Tibial nerve (tissue), 4 donors: ENCODE measurements at regions not wholly inside any gene's neighbourhood (a gene's known extent, or its start where the extent isn't known, plus 50 kb on each side); places are given as distances from the start of the nearest gene placed in this dataset.

Experiments used
- DNase-seq, 2 donors: peaks; one replicate each; pipeline ENCODE4 v3.0.0-alpha.2; 2019; ENCODE audit warnings: low spot score in 2 of 2
- H3K27ac ChIP-seq, 4 donors: fragments of 200-600 bp; sonication (generic) in 3 of 4; one replicate each; pipeline ENCODE4 v1.5.1; 2017 to 2019; ENCODE audit warnings: mild to moderate bottlenecking in 1 of 4
- H3K27me3 ChIP-seq, 2 donors: fragments of 200-600 bp; sonication (generic) in 1 of 2; one replicate each; pipeline versions ENCODE4 v1.5.1 to v1.6.0; 2017 to 2019
- H3K36me3 ChIP-seq, 3 donors: fragments of 200-600 bp; sonication (generic); one replicate each; pipeline ENCODE4 v1.5.1; 2018 to 2019
- H3K4me1 ChIP-seq, 4 donors: fragments of 200-600 bp; sonication (generic) in 3 of 4; one replicate each; pipeline ENCODE4 v1.5.1; 2017 to 2019
- H3K4me3 ChIP-seq, 4 donors: fragments of 200-600 bp; sonication (generic) in 3 of 4; one replicate each; pipeline ENCODE4 v1.5.1; 2017 to 2019; ENCODE audit warnings: mild to moderate bottlenecking in 1 of 4, moderate library complexity in 1 of 4
- H3K9me3 ChIP-seq, 4 donors: fragments of 200-600 bp; sonication (generic) in 3 of 4; one replicate each; pipeline ENCODE4 v1.5.1; 2017 to 2019
- EP300 ChIP-seq, 2 donors: sonication (generic); formaldehyde crosslinking; IDR thresholded peaks; one replicate each; pipeline ENCODE4 v1.6.1; 2017; ENCODE audit warnings: antibody characterized with exemption in 2 of 2, mild to moderate bottlenecking in 1 of 2
- POLR2A ChIP-seq, 2 donors: fragments of 450-650 bp; IDR thresholded peaks; one replicate each; pipeline ENCODE4 v1.6.1; 2017; ENCODE audit warnings: antibody characterized with exemption in 2 of 2, mild to moderate bottlenecking in 2 of 2, moderate library complexity in 2 of 2
- WGBS, 2 donors: methylation state at CpG; one replicate each; pipeline ENCODE4 v1.1.5; 2018; 5-methylcytosine and 5-hydroxymethylcytosine counted together
- TF ChIP-seq, protein P1 (sequence below), 5 experiments: fragments of 200-600 bp in 3 of 5; fragments of 450-650 bp in 2 of 5; sonication (generic) in 3 of 5; IDR thresholded peaks; one replicate each; pipeline ENCODE4 v1.5.1; 2016 to 2019; ENCODE audit warnings: antibody characterized with exemption in 5 of 5, mild to moderate bottlenecking in 3 of 5, moderate library complexity in 2 of 5

DNA sequence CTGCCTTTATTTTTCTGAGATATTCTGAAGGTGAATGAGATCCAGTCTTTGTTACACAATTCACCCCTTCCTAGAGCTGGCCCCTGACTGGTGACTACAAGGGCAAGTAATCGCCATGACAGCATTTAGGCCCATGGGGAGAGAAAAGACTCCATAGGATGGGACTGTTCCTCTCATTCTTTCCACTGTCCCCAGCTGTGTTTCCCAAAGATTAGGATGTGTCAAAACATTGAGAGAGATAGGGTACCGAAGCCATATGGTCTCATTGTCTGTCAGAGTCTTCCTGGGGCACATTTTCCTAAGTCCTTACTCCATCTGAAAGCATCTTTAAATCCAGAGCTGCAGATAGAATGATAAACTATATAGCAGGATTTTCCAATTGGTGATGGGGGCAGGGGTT is 423.5 kb downstream of the OMA1 start:
- H3K9me3 ChIP-seq: no peaks in the 10 kb centered on the region
- no peak overlapping the region for H3K27ac ChIP-seq
- H3K27me3 ChIP-seq: no peaks in the 10 kb centered on the region
- TF ChIP-seq POLR2A (IDR thresholded peaks at IDR 0.05) (no peak), EP300 (IDR thresholded peaks at IDR 0.05) (no peak)
- TF ChIP-seq, protein P1, sequence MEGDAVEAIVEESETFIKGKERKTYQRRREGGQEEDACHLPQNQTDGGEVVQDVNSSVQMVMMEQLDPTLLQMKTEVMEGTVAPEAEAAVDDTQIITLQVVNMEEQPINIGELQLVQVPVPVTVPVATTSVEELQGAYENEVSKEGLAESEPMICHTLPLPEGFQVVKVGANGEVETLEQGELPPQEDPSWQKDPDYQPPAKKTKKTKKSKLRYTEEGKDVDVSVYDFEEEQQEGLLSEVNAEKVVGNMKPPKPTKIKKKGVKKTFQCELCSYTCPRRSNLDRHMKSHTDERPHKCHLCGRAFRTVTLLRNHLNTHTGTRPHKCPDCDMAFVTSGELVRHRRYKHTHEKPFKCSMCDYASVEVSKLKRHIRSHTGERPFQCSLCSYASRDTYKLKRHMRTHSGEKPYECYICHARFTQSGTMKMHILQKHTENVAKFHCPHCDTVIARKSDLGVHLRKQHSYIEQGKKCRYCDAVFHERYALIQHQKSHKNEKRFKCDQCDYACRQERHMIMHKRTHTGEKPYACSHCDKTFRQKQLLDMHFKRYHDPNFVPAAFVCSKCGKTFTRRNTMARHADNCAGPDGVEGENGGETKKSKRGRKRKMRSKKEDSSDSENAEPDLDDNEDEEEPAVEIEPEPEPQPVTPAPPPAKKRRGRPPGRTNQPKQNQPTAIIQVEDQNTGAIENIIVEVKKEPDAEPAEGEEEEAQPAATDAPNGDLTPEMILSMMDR (IDR thresholded peaks at IDR 0.05): no peak
- H3K4me1 ChIP-seq: no peaks in the 10 kb centered on the region
- 83 to 91% methylated on average over 2 of the region's 2 CpGs for WGBS, 2 donors
- H3K36me3 ChIP-seq: no peaks in the 10 kb centered on the region
- no peak overlapping the region for H3K4me3 ChIP-seq
- no peak for DNase-seq

DNA sequence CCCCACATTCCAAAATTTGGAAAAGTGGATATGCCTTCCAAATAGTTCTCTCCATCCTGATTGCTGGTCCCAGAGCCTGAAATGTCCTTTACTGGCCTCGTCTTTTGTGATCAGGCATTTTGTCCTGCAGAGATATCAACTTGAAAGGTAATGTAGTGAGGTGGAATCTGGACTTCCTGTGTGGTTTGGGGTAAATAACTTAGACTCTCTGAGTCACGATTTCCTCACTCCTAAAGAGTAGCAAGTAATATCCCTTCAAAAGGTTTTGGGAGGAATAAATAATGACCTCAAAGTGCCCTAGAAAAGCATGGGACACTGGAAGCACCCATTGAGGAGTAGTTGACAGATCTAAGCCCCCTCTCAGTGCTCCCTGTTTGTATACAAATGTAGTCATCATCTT is 426.6 kb downstream of the OMA1 start:
- H3K9me3 ChIP-seq: no peaks in the 10 kb centered on the region
- H3K4me1 ChIP-seq: no peaks in the 10 kb centered on the region
- TF ChIP-seq, protein P1 (IDR thresholded peaks at IDR 0.05): no peak
- TF ChIP-seq POLR2A (IDR thresholded peaks at IDR 0.05) (no peak), EP300 (IDR thresholded peaks at IDR 0.05) (no peak)
- H3K27me3 ChIP-seq: no peaks in the 10 kb centered on the region
- DNase-seq: no peak
- H3K4me3 ChIP-seq: no peak overlapping the region
- H3K27ac ChIP-seq: no peak overlapping the region
- WGBS, 2 donors: 69 to 72% methylated on average over 2 of the region's 2 CpGs
- H3K36me3 ChIP-seq: no peaks in the 10 kb centered on the region

DNA sequence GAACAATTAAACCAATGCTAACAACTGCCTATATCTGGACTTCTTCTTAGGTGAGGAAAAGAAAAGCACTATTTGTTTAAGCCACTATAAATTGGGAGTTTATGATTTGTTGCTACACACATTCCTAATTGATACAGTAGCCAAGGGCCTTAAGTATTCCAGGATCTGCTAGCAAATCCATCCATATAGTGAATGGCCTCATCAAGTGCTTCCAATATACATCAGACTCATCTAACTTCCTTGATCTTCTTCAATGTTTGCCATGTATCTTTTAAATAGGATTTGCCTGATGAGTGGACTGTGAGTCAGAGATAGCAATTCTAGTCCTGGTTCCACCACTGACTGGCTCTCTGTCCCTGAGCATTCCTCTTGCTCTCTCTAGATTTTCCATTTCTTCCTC is 430.2 kb downstream of the OMA1 start:
- TF ChIP-seq EP300 (IDR thresholded peaks at IDR 0.05) (no peak), POLR2A (IDR thresholded peaks at IDR 0.05) (no peak)
- TF ChIP-seq, protein P1 (IDR thresholded peaks at IDR 0.05): no peak
- no peaks in the 10 kb centered on the region for H3K27me3 ChIP-seq
- H3K36me3 ChIP-seq: no peaks in the 10 kb centered on the region
- no peak overlapping the region for H3K4me3 ChIP-seq
- no peaks in the 10 kb centered on the region for H3K9me3 ChIP-seq
- no peak overlapping the region for H3K27ac ChIP-seq
- DNase-seq: no peak
- H3K4me1 ChIP-seq: no peaks in the 10 kb centered on the region

DNA sequence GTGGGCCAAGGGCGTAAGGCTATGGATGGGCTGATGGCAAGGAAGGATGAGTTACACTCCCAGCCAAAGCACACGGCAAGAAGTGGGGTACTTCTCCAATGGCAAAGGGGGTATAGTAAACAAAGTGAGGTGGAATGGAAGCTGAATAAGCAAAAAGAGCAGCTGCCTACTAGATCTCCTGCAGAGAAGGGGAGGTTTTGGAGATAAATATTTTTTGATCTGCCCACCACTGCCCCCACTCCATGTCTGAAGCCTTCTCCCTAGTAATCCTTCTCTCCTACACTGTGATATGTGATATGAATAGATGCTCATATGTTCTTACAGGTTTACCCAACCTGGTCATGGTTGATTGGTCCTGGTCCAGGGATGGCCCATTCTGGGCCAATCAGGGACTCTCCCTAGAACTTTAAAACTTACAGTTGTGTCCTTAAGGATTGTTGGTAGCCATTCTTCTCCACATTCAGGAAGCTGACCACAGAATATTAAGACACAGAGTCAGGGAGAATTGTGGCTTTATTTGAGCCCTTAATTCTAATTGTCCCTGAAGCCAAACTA is 436.8 kb downstream of the OMA1 start:
- Histone ChIP-seq H3K27ac (no peak overlapping the region), H3K27me3 (no peaks in the 10 kb centered on the region), H3K4me1 (no peaks in the 10 kb centered on the region), H3K9me3 (no peaks in the 10 kb centered on the region), H3K36me3 (no peaks in the 10 kb centered on the region), H3K4me3 (no peak overlapping the region)
- 88 to 90% methylated on average over 2 of the region's 2 CpGs for WGBS, 2 donors
- no peak for DNase-seq
- no peak for TF ChIP-seq EP300 (IDR thresholded peaks at IDR 0.05)

DNA sequence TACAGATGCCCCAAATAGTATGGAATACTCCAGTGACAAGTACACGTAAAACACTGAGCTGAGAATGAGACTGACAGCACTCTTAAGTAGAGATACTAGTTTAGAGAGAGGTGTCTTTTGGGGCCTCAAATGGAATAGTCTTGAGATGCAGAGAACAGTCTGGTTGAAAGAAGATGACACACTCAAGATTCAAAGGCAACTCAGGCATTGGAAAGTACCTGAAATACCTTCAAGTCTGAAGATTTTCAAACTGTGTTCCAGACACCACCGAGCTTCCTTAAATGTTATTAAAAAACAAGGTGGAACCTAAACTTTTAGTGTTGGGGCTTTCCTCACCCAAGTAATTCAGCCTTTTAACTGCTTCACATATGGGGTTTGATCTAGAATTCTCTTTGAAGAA is 437.7 kb downstream of the OMA1 start:
- no peaks in the 10 kb centered on the region for H3K9me3 ChIP-seq
- no peaks in the 10 kb centered on the region for H3K36me3 ChIP-seq
- TF ChIP-seq POLR2A (IDR thresholded peaks at IDR 0.05) (no peak), EP300 (IDR thresholded peaks at IDR 0.05) (no peak)
- TF ChIP-seq, protein P1 (IDR thresholded peaks at IDR 0.05): no peak
- no peaks in the 10 kb centered on the region for H3K27me3 ChIP-seq
- no peaks in the 10 kb centered on the region for H3K4me1 ChIP-seq
- WGBS, 2 donors: 60 to 70% methylated on average over 2 of the region's 2 CpGs
- no peak overlapping the region for H3K4me3 ChIP-seq
- H3K27ac ChIP-seq: no peak overlapping the region
- DNase-seq: no peak

DNA sequence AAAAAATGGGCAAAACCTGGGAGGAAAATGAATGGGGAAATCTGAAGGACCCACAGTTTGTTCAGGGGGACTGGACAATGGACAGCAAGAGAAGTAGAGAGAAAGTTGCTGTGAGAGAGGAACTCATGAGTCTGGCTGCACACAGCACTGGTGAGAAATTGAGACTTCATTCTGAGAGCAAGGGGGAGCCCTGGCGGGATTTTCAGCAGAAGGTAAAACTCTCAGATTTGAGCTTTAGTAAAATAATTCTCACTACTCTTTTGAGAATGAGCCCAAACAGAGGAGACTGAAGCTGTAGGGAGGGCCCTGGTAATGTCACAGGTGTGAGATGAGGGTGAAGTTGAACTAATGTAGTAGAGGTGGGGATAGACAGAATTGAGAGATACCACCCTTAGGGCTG is 438.6 kb downstream of the OMA1 start:
- TF ChIP-seq, protein P1 (IDR thresholded peaks at IDR 0.05): no peak
- TF ChIP-seq POLR2A (IDR thresholded peaks at IDR 0.05) (no peak), EP300 (IDR thresholded peaks at IDR 0.05) (no peak)
- H3K9me3 ChIP-seq: no peaks in the 10 kb centered on the region
- DNase-seq: no peak
- 89 to 97% methylated on average over 1 of the region's 1 CpG for WGBS, 2 donors
- no peaks in the 10 kb centered on the region for H3K4me1 ChIP-seq
- no peaks in the 10 kb centered on the region for H3K36me3 ChIP-seq
- no peaks in the 10 kb centered on the region for H3K27me3 ChIP-seq
- H3K27ac ChIP-seq: no peak overlapping the region
- no peak overlapping the region for H3K4me3 ChIP-seq
